GM12865 (cell line): ENCODE measurements at regions not wholly inside any gene's neighbourhood (a gene's known extent, or its start where the extent isn't known, plus 50 kb on each side); places are given as distances from the start of the nearest gene placed in this dataset.

ENCODE experiments used
- DNase-seq: peaks from one replicate; pipeline ENCODE4 v3.0.0; 2010; ENCODE audit warnings: low read depth
- H3K4me3 ChIP-seq: 2 replicates; pipeline ENCODE4 v1.5.1; 2011; ENCODE audit warnings: mild to moderate bottlenecking, low read depth, low read length, control low read depth
- TF ChIP-seq, protein P1 (sequence below): IDR thresholded peaks from 2 replicates; pipeline ENCODE4 v1.5.1; 2011; ENCODE audit warnings: low read length, control low read depth, low read depth, inconsistent platforms; ENCODE audit not compliant: insufficient read depth; ENCODE audit errors: missing control alignments

DNA sequence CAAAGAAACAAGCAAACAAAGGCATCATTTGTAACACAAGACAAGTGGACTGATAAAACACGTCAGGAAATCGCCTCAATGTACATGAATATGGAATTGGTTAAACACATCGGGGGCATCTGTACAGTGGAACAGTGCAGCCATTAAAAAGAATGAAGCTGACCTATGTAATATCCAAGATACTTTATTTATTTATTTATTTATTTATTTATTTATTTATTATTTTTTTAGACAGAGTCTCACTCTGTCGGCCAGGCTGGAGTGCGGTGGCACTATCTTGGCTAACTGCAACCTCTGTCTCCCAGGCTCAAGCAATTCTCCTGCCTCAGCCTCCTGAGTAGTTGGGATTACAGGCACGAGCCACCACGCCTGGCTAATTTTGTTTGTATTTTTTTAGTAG, 75.4 kb upstream of the SLC45A1 start:
- TF ChIP-seq, protein P1, sequence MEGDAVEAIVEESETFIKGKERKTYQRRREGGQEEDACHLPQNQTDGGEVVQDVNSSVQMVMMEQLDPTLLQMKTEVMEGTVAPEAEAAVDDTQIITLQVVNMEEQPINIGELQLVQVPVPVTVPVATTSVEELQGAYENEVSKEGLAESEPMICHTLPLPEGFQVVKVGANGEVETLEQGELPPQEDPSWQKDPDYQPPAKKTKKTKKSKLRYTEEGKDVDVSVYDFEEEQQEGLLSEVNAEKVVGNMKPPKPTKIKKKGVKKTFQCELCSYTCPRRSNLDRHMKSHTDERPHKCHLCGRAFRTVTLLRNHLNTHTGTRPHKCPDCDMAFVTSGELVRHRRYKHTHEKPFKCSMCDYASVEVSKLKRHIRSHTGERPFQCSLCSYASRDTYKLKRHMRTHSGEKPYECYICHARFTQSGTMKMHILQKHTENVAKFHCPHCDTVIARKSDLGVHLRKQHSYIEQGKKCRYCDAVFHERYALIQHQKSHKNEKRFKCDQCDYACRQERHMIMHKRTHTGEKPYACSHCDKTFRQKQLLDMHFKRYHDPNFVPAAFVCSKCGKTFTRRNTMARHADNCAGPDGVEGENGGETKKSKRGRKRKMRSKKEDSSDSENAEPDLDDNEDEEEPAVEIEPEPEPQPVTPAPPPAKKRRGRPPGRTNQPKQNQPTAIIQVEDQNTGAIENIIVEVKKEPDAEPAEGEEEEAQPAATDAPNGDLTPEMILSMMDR: no peak
- DNase-seq: no peak
- no peak overlapping the region for H3K4me3 ChIP-seq

DNA sequence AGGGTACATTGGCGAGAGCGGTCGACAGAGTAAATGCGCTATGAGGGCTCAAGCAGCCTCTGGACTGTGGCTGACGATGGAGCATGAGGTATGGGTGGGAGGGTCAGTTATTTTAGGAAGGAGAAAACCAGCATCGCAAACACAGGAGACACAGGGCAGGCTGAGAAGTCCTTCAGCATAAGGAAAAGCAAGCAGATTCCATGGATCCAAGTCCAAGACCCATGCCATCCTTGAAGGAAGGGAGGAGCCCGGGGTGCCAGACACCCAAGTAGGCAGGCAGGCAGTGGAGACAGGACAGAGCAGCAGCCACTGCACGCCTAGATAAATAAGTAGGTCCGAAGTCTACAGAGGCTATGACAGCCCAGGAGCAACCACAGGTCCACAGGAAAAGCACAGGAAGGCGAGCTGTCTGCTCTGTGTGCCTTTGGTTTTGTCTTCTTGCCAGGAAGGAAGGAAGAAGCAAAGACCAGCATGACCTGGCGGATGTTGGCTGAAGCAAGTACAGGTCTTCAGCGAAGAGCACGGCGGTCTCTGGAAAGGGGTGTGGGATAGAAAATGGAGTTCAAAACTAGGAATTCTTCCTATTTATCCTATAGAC, 76.4 kb upstream of the SLC45A1 start:
- DNase-seq: no peak
- TF ChIP-seq, protein P1: no peak
- H3K4me3 ChIP-seq: no peak overlapping the region

DNA sequence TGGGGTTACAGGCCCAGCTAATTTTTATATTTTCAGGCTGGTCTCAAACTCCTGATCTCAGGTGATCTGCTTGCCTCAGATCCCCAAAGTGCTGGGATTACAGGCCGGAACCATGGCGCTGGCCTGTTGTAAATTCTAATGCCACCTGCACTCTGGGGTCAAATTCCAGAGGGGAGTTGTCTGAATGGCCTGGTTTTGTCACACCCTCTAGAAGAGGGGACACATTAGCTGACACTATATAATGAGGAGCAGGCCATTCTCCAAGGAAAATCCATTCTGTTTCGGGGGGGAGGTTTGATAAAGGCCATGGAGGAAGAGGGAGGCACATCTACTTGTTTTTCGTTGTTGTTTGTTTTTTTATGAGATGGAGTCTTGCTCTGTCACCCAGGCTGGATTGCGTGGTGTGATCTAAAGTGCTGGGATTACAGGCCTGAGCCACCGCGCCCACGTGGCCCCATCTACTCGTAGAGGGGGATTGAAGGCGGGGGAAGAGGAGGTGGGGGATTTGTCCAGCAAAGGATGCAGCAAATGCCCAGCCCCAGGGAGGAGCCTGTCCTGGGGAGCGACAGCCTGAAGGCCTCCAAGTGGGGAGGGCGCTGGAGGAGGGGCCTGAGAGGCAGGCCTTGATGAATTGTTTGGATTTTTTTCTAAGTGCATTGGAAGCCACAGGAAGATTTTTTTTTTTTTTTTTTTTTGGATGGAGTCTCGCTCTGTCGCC, 78.4 kb upstream of the SLC45A1 start:
- TF ChIP-seq, protein P1: no peak
- no peak overlapping the region for H3K4me3 ChIP-seq
- no peak for DNase-seq

DNA sequence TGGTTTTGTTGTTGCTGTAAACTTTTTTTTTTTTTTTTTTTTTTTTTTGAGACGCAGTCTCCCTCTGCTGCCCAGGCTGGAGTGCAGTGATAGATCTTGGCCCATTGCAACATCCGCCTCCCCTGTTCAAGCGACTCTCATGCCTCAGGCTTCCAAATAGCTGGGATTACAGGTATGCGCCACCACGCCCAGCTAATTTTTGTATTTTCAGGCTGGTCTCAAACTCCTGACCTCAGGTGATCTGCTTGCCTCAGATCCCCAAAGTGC, 78.9 kb upstream of the SLC45A1 start:
- TF ChIP-seq, protein P1: no peak
- H3K4me3 ChIP-seq: no peak overlapping the region
- DNase-seq: no peak

DNA sequence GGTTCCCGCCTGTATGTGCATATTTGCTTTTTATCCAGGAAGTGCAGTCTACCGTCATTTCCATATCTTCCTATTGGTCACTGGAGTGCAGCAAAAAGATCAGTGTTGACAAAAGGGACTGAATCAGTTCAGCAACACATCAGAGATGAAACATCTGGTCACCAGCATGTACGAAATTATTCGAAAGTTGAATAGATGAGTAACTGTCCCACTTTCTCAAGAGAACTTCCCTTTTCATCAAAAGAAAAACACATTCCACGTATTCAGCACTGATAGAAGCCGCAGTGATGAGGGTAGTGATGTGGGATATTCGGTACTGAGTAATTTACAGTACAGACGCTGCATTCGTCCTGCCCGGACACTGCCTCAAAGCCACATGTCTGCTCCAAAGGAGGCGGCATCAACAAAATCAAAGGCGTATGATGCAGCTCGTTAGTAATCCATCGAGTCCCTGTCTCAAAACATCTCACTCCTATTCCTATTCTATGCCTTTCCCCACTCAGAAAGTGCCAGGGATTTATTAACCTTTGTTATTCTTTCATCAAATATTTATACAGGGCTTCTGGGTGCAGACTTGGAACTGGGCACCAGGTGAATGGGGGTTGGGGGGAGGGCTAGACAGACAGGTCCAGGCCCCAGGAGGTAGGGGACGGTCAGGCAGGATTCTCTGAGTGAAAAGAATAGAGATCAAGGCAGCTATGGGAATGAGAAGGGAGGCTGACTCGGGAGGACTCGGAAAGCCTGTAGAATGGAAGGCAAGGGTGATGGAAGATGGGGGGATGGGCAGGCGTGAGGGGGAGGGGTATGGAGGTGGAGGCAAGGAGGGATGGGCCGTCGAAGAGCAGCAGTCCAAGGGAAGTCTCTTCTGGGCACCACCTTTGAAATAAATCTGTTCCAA, 79.5 kb upstream of the SLC45A1 start:
- TF ChIP-seq, protein P1: no peak
- no peak for DNase-seq
- no peak overlapping the region for H3K4me3 ChIP-seq

DNA sequence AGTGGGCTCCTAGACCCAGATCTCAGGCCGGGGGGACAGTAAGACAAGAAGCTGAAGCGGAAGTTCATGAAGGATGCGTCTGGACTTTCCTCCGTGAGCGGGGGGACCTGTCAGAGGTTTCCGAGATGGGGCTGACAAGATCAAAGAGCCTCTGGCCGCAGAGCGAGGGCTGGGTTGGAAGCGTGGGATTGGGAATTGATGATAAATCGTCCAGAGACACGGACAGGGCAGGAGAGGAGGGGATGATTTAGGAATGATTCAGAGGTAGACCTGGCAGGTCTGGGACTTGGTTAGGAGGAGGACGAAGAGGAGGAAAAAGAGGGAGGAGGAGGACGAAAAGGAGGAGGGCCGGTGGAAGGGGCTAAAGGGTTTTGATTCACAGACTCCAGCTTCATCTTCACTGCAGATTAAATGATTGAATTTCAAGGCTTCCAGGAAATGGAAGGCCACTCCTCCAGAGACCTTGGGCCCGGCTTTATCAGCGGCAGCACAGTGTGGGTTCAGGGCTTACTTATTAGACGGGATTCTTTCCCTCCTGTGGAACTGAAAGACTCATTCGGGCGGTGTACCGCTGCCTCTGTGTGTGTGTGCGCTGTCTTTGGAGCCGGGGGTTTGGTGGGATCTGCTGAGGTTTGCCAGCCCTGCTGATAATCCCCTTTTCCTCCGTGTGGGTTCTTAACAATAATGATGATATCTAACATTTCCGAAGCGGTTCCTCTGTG, 85.7 kb upstream of the SLC45A1 start:
- TF ChIP-seq, protein P1: no peak
- no peak for DNase-seq
- no peak overlapping the region for H3K4me3 ChIP-seq
